OCI-LY7 (cell line): ENCODE measurements at regions not wholly inside any gene's neighbourhood (a gene's known extent, or its start where the extent isn't known, plus 50 kb on each side); places are given as distances from the start of the nearest gene placed in this dataset.

Experiments used
- EZH2phosphoT487 ChIP-seq: fragments of 200-600 bp; sonication (generic); IDR thresholded peaks from 2 replicates; pipeline ENCODE4 v1.6.1; 2018; ENCODE audit warnings: low read depth, borderline replicate concordance, mild to moderate bottlenecking, mixed run types, antibody characterized with exemption, low read length, moderate library complexity, mixed read lengths
- TF ChIP-seq, protein P1 (sequence below): fragments of 200-600 bp; sonication (generic); conservative IDR thresholded peaks from 2 replicates; pipeline ENCODE4 v1.5.1; 2014; ENCODE audit warnings: mild to moderate bottlenecking, antibody characterized with exemption, low read length, moderate library complexity, mixed read lengths

DNA sequence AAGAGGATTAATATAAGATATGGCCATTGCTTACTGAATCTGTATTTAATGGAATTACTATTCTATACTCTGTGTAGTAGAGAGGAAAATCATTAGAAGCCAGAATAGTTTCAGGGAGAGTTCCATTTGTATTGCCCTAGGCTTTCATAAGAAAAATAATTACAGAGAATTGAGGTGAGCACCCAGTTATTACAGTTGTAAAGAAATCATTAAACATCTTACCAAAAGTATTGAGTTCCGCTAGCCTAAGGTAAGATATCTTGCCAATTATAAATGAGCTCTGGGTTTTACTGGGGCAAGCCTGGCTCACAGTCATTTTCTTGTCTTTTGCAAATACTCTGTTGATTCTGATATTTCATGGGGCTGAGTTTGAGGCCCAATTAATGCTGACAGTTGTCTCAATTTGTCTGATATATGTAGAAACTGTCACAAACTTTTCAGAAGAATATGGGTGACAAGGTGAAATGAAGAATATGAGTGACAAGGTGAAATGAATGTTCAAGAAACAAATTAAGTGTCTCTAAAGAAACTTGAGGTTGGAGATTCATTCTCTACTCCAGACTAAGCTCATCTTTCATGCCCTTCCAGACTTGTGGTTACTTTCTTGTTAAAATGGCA lies 127.8 kb downstream of the PTGER3 start:
- TF ChIP-seq, protein P1, sequence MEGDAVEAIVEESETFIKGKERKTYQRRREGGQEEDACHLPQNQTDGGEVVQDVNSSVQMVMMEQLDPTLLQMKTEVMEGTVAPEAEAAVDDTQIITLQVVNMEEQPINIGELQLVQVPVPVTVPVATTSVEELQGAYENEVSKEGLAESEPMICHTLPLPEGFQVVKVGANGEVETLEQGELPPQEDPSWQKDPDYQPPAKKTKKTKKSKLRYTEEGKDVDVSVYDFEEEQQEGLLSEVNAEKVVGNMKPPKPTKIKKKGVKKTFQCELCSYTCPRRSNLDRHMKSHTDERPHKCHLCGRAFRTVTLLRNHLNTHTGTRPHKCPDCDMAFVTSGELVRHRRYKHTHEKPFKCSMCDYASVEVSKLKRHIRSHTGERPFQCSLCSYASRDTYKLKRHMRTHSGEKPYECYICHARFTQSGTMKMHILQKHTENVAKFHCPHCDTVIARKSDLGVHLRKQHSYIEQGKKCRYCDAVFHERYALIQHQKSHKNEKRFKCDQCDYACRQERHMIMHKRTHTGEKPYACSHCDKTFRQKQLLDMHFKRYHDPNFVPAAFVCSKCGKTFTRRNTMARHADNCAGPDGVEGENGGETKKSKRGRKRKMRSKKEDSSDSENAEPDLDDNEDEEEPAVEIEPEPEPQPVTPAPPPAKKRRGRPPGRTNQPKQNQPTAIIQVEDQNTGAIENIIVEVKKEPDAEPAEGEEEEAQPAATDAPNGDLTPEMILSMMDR, result no peak
- no peak for TF ChIP-seq EZH2phosphoT487
